Body of pancreas (tissue), 4 donors: ENCODE measurements at regions not wholly inside any gene's neighbourhood (a gene's known extent, or its start where the extent isn't known, plus 50 kb on each side); places are given as distances from the start of the nearest gene placed in this dataset.

Experiments used
- CTCF ChIP-seq, 7 experiments: fragments of 450-650 bp in 4 of 7; fragments of 200-600 bp in 3 of 7; sonication (generic) in 3 of 7; IDR thresholded peaks; one replicate each; pipeline ENCODE4 v1.5.1; 2016 to 2019; ENCODE audit warnings: antibody characterized with exemption in 7 of 7
- POLR2A ChIP-seq, 3 donors: fragments of 450-650 bp; IDR thresholded peaks; one replicate each; pipeline ENCODE4 v1.6.1; 2016; ENCODE audit warnings: antibody characterized with exemption in 3 of 3, mild to moderate bottlenecking in 2 of 3

- TF ChIP-seq CTCF (IDR thresholded peaks at IDR 0.05), result no peak
- no peak for TF ChIP-seq POLR2A (IDR thresholded peaks at IDR 0.05)
Observed at GRCh38 chrX:87310780-87311179, 206.8 kb upstream of the KLHL4 start.
